WTC11 (cell line): ENCODE measurements at regions not wholly inside any gene's neighbourhood (a gene's known extent, or its start where the extent isn't known, plus 50 kb on each side); places are given as distances from the start of the nearest gene placed in this dataset.

Source experiments
- ATAC-seq: fragments of 200-7000 bp; cut with Tn5 transposase; 2 replicates; pipeline ENCODE4 v1.10.0; 2021; ENCODE audit warnings: mild to moderate bottlenecking, moderate library complexity
- CTCF ChIA-PET: fragments of 300-600 bp; sonication (Branson Sonifier 250); formaldehyde crosslinking; loops from one replicate; lab custom pipeline; 2021; ENCODE audit warnings: antibody characterized with exemption; lab: Charles Lee
- POLR2A ChIA-PET: fragments of 350-600 bp; sonication (Branson Sonifier 250); formaldehyde crosslinking; loops from one replicate; lab custom pipeline; 2021; ENCODE audit warnings: antibody characterized with exemption; lab: Charles Lee
- DNase-seq: peaks from one replicate; pipeline ENCODE4 v3.0.0; 2021; ENCODE audit warnings: low spot score
- H3K27ac Mint-ChIP-seq: 2 replicates; pipeline ENCODE4 v1.8.0; 2021; ENCODE audit warnings: mixed read lengths
- H3K27me3 Mint-ChIP-seq: 2 replicates; pipeline ENCODE4 v1.8.0; 2021; ENCODE audit warnings: low read depth, mild to moderate bottlenecking, moderate library complexity, mixed read lengths
- H3K36me3 Mint-ChIP-seq: 2 replicates; pipeline ENCODE4 v1.8.0; 2021; ENCODE audit warnings: mixed read lengths
- H3K4me1 Mint-ChIP-seq: 2 replicates; pipeline ENCODE4 v1.8.0; 2022; ENCODE audit warnings: mixed read lengths
- H3K4me3 Mint-ChIP-seq: 2 replicates; pipeline ENCODE4 v1.8.0; 2021; ENCODE audit warnings: mild to moderate bottlenecking, moderate library complexity, mixed read lengths
- H3K9me3 Mint-ChIP-seq: 2 replicates; pipeline ENCODE4 v1.8.0; 2021; ENCODE audit warnings: mixed read lengths
- CREB1 ChIP-seq: sonication (generic); formaldehyde crosslinking; IDR thresholded peaks from 2 replicates; pipeline ENCODE4 v1.8.0; 2023; ENCODE audit warnings: mild to moderate bottlenecking, missing genetic modification reagents
- CREM ChIP-seq: sonication (generic); formaldehyde crosslinking; IDR thresholded peaks from 2 replicates; pipeline ENCODE4 v1.8.1; 2022; ENCODE audit warnings: mild to moderate bottlenecking, missing genetic modification reagents, moderate library complexity
- E2F1 ChIP-seq: sonication (generic); formaldehyde crosslinking; IDR thresholded peaks from 2 replicates; pipeline ENCODE4 v1.8.0; 2022; ENCODE audit warnings: mild to moderate bottlenecking, missing genetic modification reagents
- E2F5 ChIP-seq: sonication (generic); formaldehyde crosslinking; IDR thresholded peaks from 2 replicates; pipeline ENCODE4 v1.8.1; 2022; ENCODE audit warnings: mild to moderate bottlenecking, moderate library complexity, missing genetic modification reagents
- ESRRA ChIP-seq: sonication (generic); formaldehyde crosslinking; IDR thresholded peaks from 2 replicates; pipeline ENCODE4 v1.8.1; 2022; ENCODE audit warnings: mild to moderate bottlenecking, missing genetic modification reagents, borderline replicate concordance
- ETV6 ChIP-seq: sonication (generic); formaldehyde crosslinking; IDR thresholded peaks from 2 replicates; pipeline ENCODE4 v1.8.1; 2022; ENCODE audit warnings: mild to moderate bottlenecking, missing genetic modification reagents
- FOXJ3 ChIP-seq: sonication (generic); formaldehyde crosslinking; IDR thresholded peaks from 2 replicates; pipeline ENCODE4 v1.9.0; 2021; ENCODE audit warnings: missing genetic modification reagents, mild to moderate bottlenecking, borderline replicate concordance
- FOXK1 ChIP-seq: sonication (generic); formaldehyde crosslinking; IDR thresholded peaks from 2 replicates; pipeline ENCODE4 v1.8.0; 2022; ENCODE audit warnings: mild to moderate bottlenecking, moderate library complexity, missing genetic modification reagents
- JUN ChIP-seq: sonication (generic); formaldehyde crosslinking; IDR thresholded peaks from 2 replicates; pipeline ENCODE4 v1.8.0; 2023; ENCODE audit warnings: mild to moderate bottlenecking, missing genetic modification reagents
- MYBL2 ChIP-seq: sonication (generic); formaldehyde crosslinking; IDR thresholded peaks from 2 replicates; pipeline ENCODE4 v1.8.1; 2023; ENCODE audit warnings: mild to moderate bottlenecking, moderate library complexity, missing genetic modification reagents
- NR2C2 ChIP-seq: sonication (generic); formaldehyde crosslinking; IDR thresholded peaks from 2 replicates; pipeline ENCODE4 v1.8.0; 2022; ENCODE audit warnings: mild to moderate bottlenecking, missing genetic modification reagents
- OVOL2 ChIP-seq: fragments of 250-450 bp; sonication (Bioruptor Pico); IDR thresholded peaks from 2 replicates; pipeline ENCODE4 v1.9.0; 2021; ENCODE audit warnings: mild to moderate bottlenecking, borderline replicate concordance
- TEAD1 ChIP-seq: sonication (generic); formaldehyde crosslinking; IDR thresholded peaks from 2 replicates; pipeline ENCODE4 v1.8.0; 2022; ENCODE audit warnings: mild to moderate bottlenecking, missing genetic modification reagents
- TEAD4 ChIP-seq: sonication (generic); formaldehyde crosslinking; IDR thresholded peaks from 2 replicates; pipeline ENCODE4 v1.8.0; 2022; ENCODE audit warnings: mild to moderate bottlenecking, missing genetic modification reagents
- ZMAT4 ChIP-seq: fragments of 250-450 bp; sonication (Bioruptor Pico); IDR thresholded peaks from 2 replicates; pipeline ENCODE4 v1.9.0; 2021; ENCODE audit warnings: mild to moderate bottlenecking
- ZNF263 ChIP-seq: sonication (generic); formaldehyde crosslinking; IDR thresholded peaks from 2 replicates; pipeline ENCODE4 v1.8.1; 2022; ENCODE audit warnings: low read depth, mild to moderate bottlenecking, moderate library complexity, missing genetic modification reagents
- ZNF281 ChIP-seq: sonication (generic); formaldehyde crosslinking; IDR thresholded peaks from 2 replicates; pipeline ENCODE4 v1.8.0; 2023; ENCODE audit warnings: mild to moderate bottlenecking, missing genetic modification reagents
- ZNF416 ChIP-seq: fragments of 250-450 bp; sonication (Bioruptor Pico); IDR thresholded peaks from 2 replicates; pipeline ENCODE4 v1.9.0; 2021; ENCODE audit warnings: mild to moderate bottlenecking, inconsistent platforms
- ZNF423 ChIP-seq: fragments of 250-450 bp; sonication (Bioruptor Pico); IDR thresholded peaks from 2 replicates; pipeline ENCODE4 v2.1.2; 2022; ENCODE audit warnings: mild to moderate bottlenecking, moderate library complexity
- TF ChIP-seq, protein P1 (sequence below): fragments of 250-450 bp; sonication (Bioruptor Pico); IDR thresholded peaks from 2 replicates; pipeline ENCODE4 v2.1.2; 2022; ENCODE audit warnings: mild to moderate bottlenecking, moderate library complexity
- TF ChIP-seq, protein P2 (sequence below): sonication (generic); formaldehyde crosslinking; conservative IDR thresholded peaks from 2 replicates; pipeline ENCODE4 v1.8.1; 2023; ENCODE audit warnings: mild to moderate bottlenecking, low read depth, missing genetic modification reagents, moderate library complexity
- TF ChIP-seq, protein P3 (sequence below): sonication (generic); formaldehyde crosslinking; IDR thresholded peaks from 2 replicates; pipeline ENCODE4 v1.8.1; 2022; ENCODE audit warnings: missing genetic modification reagents, borderline replicate concordance

GRCh38 chr9:78525986-78526560, 229.1 kb downstream of the PSAT1 start (continued):
- TF ChIP-seq, protein P1, sequence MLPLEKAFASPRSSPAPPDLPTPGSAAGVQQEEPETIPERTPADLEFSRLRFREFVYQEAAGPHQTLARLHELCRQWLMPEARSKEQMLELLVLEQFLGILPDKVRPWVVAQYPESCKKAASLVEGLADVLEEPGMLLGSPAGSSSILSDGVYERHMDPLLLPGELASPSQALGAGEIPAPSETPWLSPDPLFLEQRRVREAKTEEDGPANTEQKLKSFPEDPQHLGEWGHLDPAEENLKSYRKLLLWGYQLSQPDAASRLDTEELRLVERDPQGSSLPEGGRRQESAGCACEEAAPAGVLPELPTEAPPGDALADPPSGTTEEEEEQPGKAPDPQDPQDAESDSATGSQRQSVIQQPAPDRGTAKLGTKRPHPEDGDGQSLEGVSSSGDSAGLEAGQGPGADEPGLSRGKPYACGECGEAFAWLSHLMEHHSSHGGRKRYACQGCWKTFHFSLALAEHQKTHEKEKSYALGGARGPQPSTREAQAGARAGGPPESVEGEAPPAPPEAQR (CRISPR knock-in tag), result no peak
- no peak for TF ChIP-seq ESRRA (CRISPR knock-in tag)
- TF ChIP-seq, protein P2, sequence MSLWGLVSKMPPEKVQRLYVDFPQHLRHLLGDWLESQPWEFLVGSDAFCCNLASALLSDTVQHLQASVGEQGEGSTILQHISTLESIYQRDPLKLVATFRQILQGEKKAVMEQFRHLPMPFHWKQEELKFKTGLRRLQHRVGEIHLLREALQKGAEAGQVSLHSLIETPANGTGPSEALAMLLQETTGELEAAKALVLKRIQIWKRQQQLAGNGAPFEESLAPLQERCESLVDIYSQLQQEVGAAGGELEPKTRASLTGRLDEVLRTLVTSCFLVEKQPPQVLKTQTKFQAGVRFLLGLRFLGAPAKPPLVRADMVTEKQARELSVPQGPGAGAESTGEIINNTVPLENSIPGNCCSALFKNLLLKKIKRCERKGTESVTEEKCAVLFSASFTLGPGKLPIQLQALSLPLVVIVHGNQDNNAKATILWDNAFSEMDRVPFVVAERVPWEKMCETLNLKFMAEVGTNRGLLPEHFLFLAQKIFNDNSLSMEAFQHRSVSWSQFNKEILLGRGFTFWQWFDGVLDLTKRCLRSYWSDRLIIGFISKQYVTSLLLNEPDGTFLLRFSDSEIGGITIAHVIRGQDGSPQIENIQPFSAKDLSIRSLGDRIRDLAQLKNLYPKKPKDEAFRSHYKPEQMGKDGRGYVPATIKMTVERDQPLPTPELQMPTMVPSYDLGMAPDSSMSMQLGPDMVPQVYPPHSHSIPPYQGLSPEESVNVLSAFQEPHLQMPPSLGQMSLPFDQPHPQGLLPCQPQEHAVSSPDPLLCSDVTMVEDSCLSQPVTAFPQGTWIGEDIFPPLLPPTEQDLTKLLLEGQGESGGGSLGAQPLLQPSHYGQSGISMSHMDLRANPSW, result no peak
- no peak for TF ChIP-seq FOXJ3
- TF ChIP-seq ZMAT4, result no peak

GRCh38 chr9:78533500-78533899, 236.6 kb downstream of the PSAT1 start:
- no peaks in the 10 kb centered on the region for H3K27me3 Mint-ChIP-seq
- POLR2A ChIA-PET, result no interaction called here
- DNase-seq (no peak), ATAC-seq (no peak)
- H3K9me3 Mint-ChIP-seq, result peaks cover 7% of the 10 kb centered on the region
- H3K4me1 Mint-ChIP-seq, result peaks cover 30% of the 10 kb centered on the region
- no peak for TF ChIP-seq ZNF423 (CRISPR knock-in tag)
- no peak for TF ChIP-seq E2F1 (CRISPR knock-in tag)
- no peak for TF ChIP-seq ETV6 (CRISPR knock-in tag)
- TF ChIP-seq JUN (CRISPR knock-in tag), result no peak
- no peak for TF ChIP-seq OVOL2 (CRISPR knock-in tag)
- no peak for TF ChIP-seq TEAD1 (CRISPR knock-in tag)
- TF ChIP-seq TEAD4 (CRISPR knock-in tag), result no peak
- no peak for TF ChIP-seq CREB1 (CRISPR knock-in tag)
- TF ChIP-seq FOXK1, result no peak
- TF ChIP-seq, protein P3, sequence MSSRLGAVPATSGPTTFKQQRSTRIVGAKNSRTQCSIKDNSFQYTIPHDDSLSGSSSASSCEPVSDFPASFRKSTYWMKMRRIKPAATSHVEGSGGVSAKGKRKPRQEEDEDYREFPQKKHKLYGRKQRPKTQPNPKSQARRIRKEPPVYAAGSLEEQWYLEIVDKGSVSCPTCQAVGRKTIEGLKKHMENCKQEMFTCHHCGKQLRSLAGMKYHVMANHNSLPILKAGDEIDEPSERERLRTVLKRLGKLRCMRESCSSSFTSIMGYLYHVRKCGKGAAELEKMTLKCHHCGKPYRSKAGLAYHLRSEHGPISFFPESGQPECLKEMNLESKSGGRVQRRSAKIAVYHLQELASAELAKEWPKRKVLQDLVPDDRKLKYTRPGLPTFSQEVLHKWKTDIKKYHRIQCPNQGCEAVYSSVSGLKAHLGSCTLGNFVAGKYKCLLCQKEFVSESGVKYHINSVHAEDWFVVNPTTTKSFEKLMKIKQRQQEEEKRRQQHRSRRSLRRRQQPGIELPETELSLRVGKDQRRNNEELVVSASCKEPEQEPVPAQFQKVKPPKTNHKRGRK (CRISPR knock-in tag), result no peak
- no peak for TF ChIP-seq E2F5 (CRISPR knock-in tag)
- TF ChIP-seq ZNF263, result no peak
- TF ChIP-seq CREM, result no peak
- no peak for TF ChIP-seq ZNF416 (CRISPR knock-in tag)
- TF ChIP-seq MYBL2 (CRISPR knock-in tag), result no peak
- TF ChIP-seq FOXJ3, result no peak
- no peak for TF ChIP-seq ZNF281 (CRISPR knock-in tag)
- TF ChIP-seq NR2C2 (CRISPR knock-in tag), result no peak
- no peak overlapping the region for H3K27ac Mint-ChIP-seq
- peaks cover 3% of the 10 kb centered on the region; the same call in 1 of the 2 replicates for H3K36me3 Mint-ChIP-seq
- CTCF ChIA-PET, result no interaction called here
- H3K4me3 Mint-ChIP-seq, result no peak overlapping the region
